ENCODE measurements at regions not wholly inside any gene's neighbourhood (a gene's known extent, or its start where the extent isn't known, plus 50 kb on each side); places are given as distances from the start of the nearest gene placed in this dataset.

GRCh38 chr14:38469156-38469555, 213.3 kb upstream of the CLEC14A start:
- no peak overlapping the region for H3K27ac ChIP-seq (ENCODE audit: low read depth, low read length)
- no peaks in the 10 kb centered on the region for H3K9me3 ChIP-seq (ENCODE audit: control insufficient read depth, insufficient read depth, low read length)
- H3K4me3 ChIP-seq (ENCODE audit: low read depth, low read length): no peak overlapping the region
- CTCF ChIA-PET: no interaction called here
- no peaks in the 10 kb centered on the region for H3K27me3 ChIP-seq (ENCODE audit: control insufficient read depth, insufficient read depth, low read length)
- POLR2A ChIA-PET: no interaction called here
- DNase-seq (ENCODE audit: low read depth, low spot score): peak; percentile 4
- no peak for TF ChIP-seq CTCF (IDR thresholded peaks at IDR 0.05; ENCODE audit: low read depth, low read length)

GRCh38 chr14:38442208-38442607, 186.3 kb upstream of the CLEC14A start:
- no peak overlapping the region for H3K27ac ChIP-seq (ENCODE audit: low read depth, low read length)
- H3K27me3 ChIP-seq (ENCODE audit: control insufficient read depth, insufficient read depth, low read length): no peaks in the 10 kb centered on the region
- ChIA-PET POLR2A (no interaction called here), CTCF (interaction anchor here (1.2 kb wide), 1 partner anchor 539 kb away, joined by 3 read pairs; no protein-coding TSS in a partner anchor)
- no peaks in the 10 kb centered on the region for H3K9me3 ChIP-seq (ENCODE audit: control insufficient read depth, insufficient read depth, low read length)
- H3K4me3 ChIP-seq (ENCODE audit: low read depth, low read length): no peak overlapping the region
- no peak for TF ChIP-seq CTCF (IDR thresholded peaks at IDR 0.05; ENCODE audit: low read depth, low read length)
- DNase-seq (ENCODE audit: low read depth, low spot score): no peak

- DNase-seq (ENCODE audit: low read depth, low spot score): no peak
- Histone ChIP-seq H3K27ac (ENCODE audit: low read depth, low read length) (no peak overlapping the region), H3K9me3 (ENCODE audit: control insufficient read depth, insufficient read depth, low read length) (no peaks in the 10 kb centered on the region), H3K27me3 (ENCODE audit: control insufficient read depth, insufficient read depth, low read length) (no peaks in the 10 kb centered on the region), H3K4me3 (ENCODE audit: low read depth, low read length) (no peak overlapping the region)
- ChIA-PET CTCF (no interaction called here), POLR2A (no interaction called here)
- no peak for TF ChIP-seq CTCF (IDR thresholded peaks at IDR 0.05; ENCODE audit: low read depth, low read length)
Observed at GRCh38 chr14:38432186-38432585, 176.3 kb upstream of the CLEC14A start.

GRCh38 chr14:38431156-38431555, 175.3 kb upstream of the CLEC14A start:
- no peaks in the 10 kb centered on the region for H3K9me3 ChIP-seq (ENCODE audit: control insufficient read depth, insufficient read depth, low read length)
- H3K4me3 ChIP-seq (ENCODE audit: low read depth, low read length): no peak overlapping the region
- CTCF ChIA-PET: interaction anchor here (0.6 to 1.3 kb wide), 2 partner anchors 15 to 176 kb away, joined by 5 to 6 read pairs; no protein-coding TSS in a partner anchor
- no peak overlapping the region for H3K27ac ChIP-seq (ENCODE audit: low read depth, low read length)
- POLR2A ChIA-PET: no interaction called here
- no peaks in the 10 kb centered on the region for H3K27me3 ChIP-seq (ENCODE audit: control insufficient read depth, insufficient read depth, low read length)
- no peak for DNase-seq (ENCODE audit: low read depth, low spot score)
- no peak for TF ChIP-seq CTCF (IDR thresholded peaks at IDR 0.05; ENCODE audit: low read depth, low read length)

- Histone ChIP-seq H3K27ac (ENCODE audit: low read depth, low read length) (no peak overlapping the region), H3K27me3 (ENCODE audit: control insufficient read depth, insufficient read depth, low read length) (no peaks in the 10 kb centered on the region), H3K9me3 (ENCODE audit: control insufficient read depth, insufficient read depth, low read length) (no peaks in the 10 kb centered on the region), H3K4me3 (ENCODE audit: low read depth, low read length) (no peak overlapping the region)
- no peak for DNase-seq (ENCODE audit: low read depth, low spot score)
- ChIA-PET POLR2A (no interaction called here), CTCF (interaction anchor here (0.6 to 1.3 kb wide), 3 partner anchors 16 to 176 kb away, joined by 5 to 6 read pairs (median 5); no protein-coding TSS in a partner anchor)
- no peak for TF ChIP-seq CTCF (IDR thresholded peaks at IDR 0.05; ENCODE audit: low read depth, low read length)
Observed at GRCh38 chr14:38430522-38430921, 174.6 kb upstream of the CLEC14A start.
